GM20000 (cell line): ENCODE measurements at regions not wholly inside any gene's neighbourhood (a gene's known extent, or its start where the extent isn't known, plus 50 kb on each side); places are given as distances from the start of the nearest gene placed in this dataset.
"Not testable (repeated sequence)": the region's sequence is repeated elsewhere in the genome, so short reads cannot be mapped to it uniquely, and the experiment has no call there.

Experiments
- DNase-seq: peaks from one replicate; pipeline ENCODE4 v3.0.0; 2012; ENCODE audit warnings: low spot score
- CTCF ChIP-seq: IDR thresholded peaks from 2 replicates; pipeline ENCODE4 v1.5.1; 2012; ENCODE audit warnings: mild to moderate bottlenecking, control low read depth; ENCODE audit errors: extremely low read depth, missing control alignments

- DNase-seq: no peak
- no peak for TF ChIP-seq CTCF
Observed at GRCh38 chr3:99298661-99299060, 339.7 kb upstream of the COL8A1 start.

GRCh38 chr3:99295836-99296235 is 342.6 kb upstream of the COL8A1 start:
- DNase-seq: no peak

GRCh38 chr3:99294092-99294491 is 344.3 kb upstream of the COL8A1 start:
- DNase-seq: not testable (repeated sequence)

More at GRCh38 chr3:99295836-99296235, 342.6 kb upstream of the COL8A1 start:
- no peak for TF ChIP-seq CTCF

- TF ChIP-seq CTCF: no peak
Observed at GRCh38 chr3:99287876-99288275, 350.5 kb upstream of the COL8A1 start.

GRCh38 chr3:99286266-99286845 is 352.0 kb upstream of the COL8A1 start:
- no peak for DNase-seq
- TF ChIP-seq CTCF: no peak

More at GRCh38 chr3:99287876-99288275, 350.5 kb upstream of the COL8A1 start:
- no peak for DNase-seq

GRCh38 chr3:99269606-99270351 is 368.3 kb upstream of the DCBLD2 start:
- no peak for TF ChIP-seq CTCF
- no peak for DNase-seq

GRCh38 chr3:99256788-99257187 is 355.3 kb upstream of the DCBLD2 start:
- no peak for DNase-seq
- no peak for TF ChIP-seq CTCF

GRCh38 chr3:99253963-99254355 is 352.5 kb upstream of the DCBLD2 start:
- TF ChIP-seq CTCF: no peak
- DNase-seq: no peak
